ENCODE measurements at regions not wholly inside any gene's neighbourhood (a gene's known extent, or its start where the extent isn't known, plus 50 kb on each side); places are given as distances from the start of the nearest gene placed in this dataset.

- DNase-seq (ENCODE audit: low spot score): no peak
Observed at GRCh38 chr2:2931318-2932075, 446.1 kb downstream of the EIPR1 start.

- no peak for DNase-seq (ENCODE audit: low spot score)
Observed at GRCh38 chr2:2930841-2931240, 446.8 kb downstream of the EIPR1 start.

- DNase-seq (ENCODE audit: low spot score): no peak
Observed at GRCh38 chr2:2926858-2927175, 450.8 kb downstream of the EIPR1 start.

- no peak for DNase-seq (ENCODE audit: low spot score)
Observed at GRCh38 chr2:2926009-2926857, 451.4 kb downstream of the EIPR1 start.

GRCh38 chr2:2922156-2922555, 455.5 kb downstream of the EIPR1 start:
- DNase-seq (ENCODE audit: low spot score): no peak

- DNase-seq (ENCODE audit: low spot score): no peak
Observed at GRCh38 chr2:2921011-2921720, 456.5 kb downstream of the EIPR1 start.

- DNase-seq (ENCODE audit: low spot score): no peak
Observed at GRCh38 chr2:2919574-2920365, 457.8 kb downstream of the EIPR1 start.

- DNase-seq (ENCODE audit: low spot score): no peak
Observed at GRCh38 chr2:2919026-2919425, 458.6 kb downstream of the EIPR1 start.

GRCh38 chr2:2916621-2917020, 461.0 kb downstream of the EIPR1 start:
- no peak for DNase-seq (ENCODE audit: low spot score)

GRCh38 chr2:2914252-2914651, 463.4 kb downstream of the EIPR1 start:
- no peak for DNase-seq (ENCODE audit: low spot score)

- no peak for DNase-seq (ENCODE audit: low spot score)
Observed at GRCh38 chr2:2913601-2914120, 464.0 kb downstream of the EIPR1 start.

- DNase-seq (ENCODE audit: low spot score): no peak
Observed at GRCh38 chr2:2912731-2913130, 464.9 kb downstream of the EIPR1 start.

GRCh38 chr2:2912293-2912692, 465.3 kb downstream of the EIPR1 start:
- no peak for DNase-seq (ENCODE audit: low spot score)

- no peak for DNase-seq (ENCODE audit: low spot score)
Observed at GRCh38 chr2:2910259-2910658, 467.4 kb downstream of the EIPR1 start.

- no peak for DNase-seq (ENCODE audit: low spot score)
Observed at GRCh38 chr2:2909086-2910035, 468.3 kb downstream of the EIPR1 start.

- DNase-seq (ENCODE audit: low spot score): no peak
Observed at GRCh38 chr2:2906091-2906490, 471.5 kb downstream of the EIPR1 start.

GRCh38 chr2:2904721-2905350, 472.8 kb downstream of the EIPR1 start:
- DNase-seq (ENCODE audit: low spot score): no peak

- no peak for DNase-seq (ENCODE audit: low spot score)
Observed at GRCh38 chr2:2902547-2903281, 474.9 kb downstream of the EIPR1 start.
